ENCODE measurements at regions not wholly inside any gene's neighbourhood (a gene's known extent, or its start where the extent isn't known, plus 50 kb on each side); places are given as distances from the start of the nearest gene placed in this dataset.
"Not testable (repeated sequence)": the region's sequence is repeated elsewhere in the genome, so short reads cannot be mapped to it uniquely, and the experiment has no call there.

DNA sequence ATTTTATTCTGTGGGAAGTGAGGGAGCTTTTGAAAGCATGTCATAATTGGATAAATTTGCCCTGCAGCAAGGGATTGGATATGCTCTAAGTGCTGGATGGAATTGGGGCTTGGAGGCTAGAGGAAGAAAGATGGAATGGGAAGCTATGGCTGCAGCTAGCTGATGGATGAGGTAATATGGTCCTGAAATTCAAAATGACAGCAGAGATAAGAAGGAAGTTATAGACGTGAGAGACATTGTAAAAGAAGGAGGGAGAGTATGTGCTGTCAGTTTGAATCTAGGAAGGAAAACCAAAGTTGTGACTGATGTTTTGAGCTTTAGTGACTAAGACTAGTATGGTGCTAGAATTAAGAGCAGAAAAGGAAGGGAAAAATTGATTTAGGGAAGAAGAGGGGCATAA is 299.9 kb upstream of the SPAG17 start:
- intact Hi-C loops (cut with micrococcal nuclease): no loop called here
- ATAC-seq: no peak

GRCh38 chr1:118483245-118484006 is 298.4 kb upstream of the SPAG17 start:
- intact Hi-C loops (cut with micrococcal nuclease): no loop called here
- no peak for ATAC-seq
- no peak for DNase-seq

More for the DNA sequence above, 299.9 kb upstream of the SPAG17 start:
- no peak for DNase-seq

DNA sequence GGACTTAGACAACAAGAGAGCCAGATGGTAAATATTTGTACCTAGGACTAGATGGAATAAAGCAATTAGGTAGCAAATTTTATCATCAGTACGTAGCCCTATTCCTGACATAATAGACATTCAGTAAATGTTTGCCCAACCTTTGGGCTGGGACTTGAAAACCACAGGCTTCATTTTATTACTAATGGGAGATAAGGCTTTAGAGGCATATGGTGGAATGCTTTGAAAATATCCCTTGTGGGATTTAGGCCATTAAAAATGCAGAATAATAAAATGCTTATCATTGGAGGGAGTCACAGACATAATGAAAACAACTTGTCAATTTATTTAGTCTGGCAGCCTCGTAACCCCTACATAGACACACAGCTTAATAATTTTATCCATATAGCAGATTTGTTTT is 296.1 kb upstream of the SPAG17 start:
- no peak for ATAC-seq
- intact Hi-C loops (cut with micrococcal nuclease): no loop called here
- DNase-seq: no peak

DNA sequence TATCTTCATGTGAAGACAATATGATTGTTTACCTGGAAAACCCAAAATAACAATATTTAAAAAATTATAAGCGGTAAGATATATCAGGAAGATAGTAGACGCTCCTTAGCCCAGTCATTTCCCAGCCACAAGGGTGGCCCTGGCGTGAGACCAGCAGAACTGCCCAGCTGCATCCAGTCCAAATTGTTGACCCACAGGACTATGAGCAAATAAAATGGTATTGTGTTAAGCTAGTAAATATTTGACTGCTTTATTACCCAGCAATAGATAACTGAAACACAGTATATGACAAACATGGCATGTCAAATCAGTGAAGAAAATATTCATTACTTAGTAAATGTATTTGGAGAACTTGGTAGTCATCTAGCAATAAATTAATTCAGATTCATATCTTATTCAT is 294.3 kb upstream of the SPAG17 start:
- ATAC-seq: no peak
- intact Hi-C loops (cut with micrococcal nuclease): no loop called here
- no peak for DNase-seq

GRCh38 chr1:118473825-118474224 is 288.8 kb upstream of the SPAG17 start:
- intact Hi-C loops (cut with micrococcal nuclease): no loop called here
- DNase-seq (no peak), ATAC-seq (no peak)

DNA sequence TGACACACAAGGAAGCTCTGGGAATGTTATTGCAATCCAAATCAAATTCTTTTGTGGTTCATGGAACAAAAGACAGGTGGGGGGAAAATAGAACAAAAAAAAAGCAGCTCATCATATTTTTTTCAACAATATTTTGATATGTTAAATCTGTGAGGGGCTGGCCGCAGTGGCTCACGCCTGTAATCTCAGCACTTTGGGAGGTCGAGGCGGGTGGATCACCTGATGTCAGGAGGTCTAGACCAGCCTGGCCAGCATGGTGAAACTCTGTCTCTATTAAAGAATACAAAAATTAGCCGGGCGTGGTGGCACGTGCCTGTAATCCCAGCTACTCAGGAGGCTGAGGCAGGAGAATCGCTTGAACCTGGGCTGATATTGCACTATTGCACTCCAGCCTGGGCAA is 279.4 kb upstream of the SPAG17 start:
- DNase-seq; ATAC-seq; intact Hi-C loops (cut with micrococcal nuclease): not testable (repeated sequence)

GRCh38 chr1:118461154-118461553 is 276.1 kb upstream of the SPAG17 start:
- no peak for ATAC-seq
- intact Hi-C loops (cut with micrococcal nuclease): no loop called here

DNA sequence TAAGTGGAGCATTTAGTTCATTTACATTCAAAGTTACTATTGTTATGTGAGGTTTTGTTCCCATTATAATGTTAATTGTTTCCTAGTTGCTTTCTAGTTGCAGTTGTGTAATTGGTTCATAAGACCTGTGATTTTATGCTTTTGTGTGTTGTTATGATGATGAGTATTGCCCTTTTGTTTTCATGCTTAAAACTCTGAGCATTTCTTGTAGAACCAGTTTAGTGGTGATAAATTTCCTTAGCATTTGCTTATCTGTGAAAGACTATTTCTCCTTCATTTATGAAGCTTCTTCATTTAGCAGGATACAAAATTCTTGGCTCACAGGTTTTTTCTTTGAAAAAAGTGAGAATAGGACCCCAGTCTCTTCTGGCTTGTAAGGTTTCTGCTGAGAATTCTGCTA is 274.8 kb upstream of the SPAG17 start:
- ATAC-seq: no peak
- intact Hi-C loops (cut with micrococcal nuclease): no loop called here

More at GRCh38 chr1:118461154-118461553, 276.1 kb upstream of the SPAG17 start:
- no peak for DNase-seq

GRCh38 chr1:118453856-118454255 is 268.8 kb upstream of the SPAG17 start:
- intact Hi-C loops (cut with micrococcal nuclease); ATAC-seq; DNase-seq: not testable (repeated sequence)

More for the DNA sequence above, 274.8 kb upstream of the SPAG17 start:
- DNase-seq: no peak

- ATAC-seq: no peak
- DNase-seq: no peak
- intact Hi-C loops (cut with micrococcal nuclease): no loop called here
Measured at GRCh38 chr1:118445156-118445555, 260.1 kb upstream of the SPAG17 start.

DNA sequence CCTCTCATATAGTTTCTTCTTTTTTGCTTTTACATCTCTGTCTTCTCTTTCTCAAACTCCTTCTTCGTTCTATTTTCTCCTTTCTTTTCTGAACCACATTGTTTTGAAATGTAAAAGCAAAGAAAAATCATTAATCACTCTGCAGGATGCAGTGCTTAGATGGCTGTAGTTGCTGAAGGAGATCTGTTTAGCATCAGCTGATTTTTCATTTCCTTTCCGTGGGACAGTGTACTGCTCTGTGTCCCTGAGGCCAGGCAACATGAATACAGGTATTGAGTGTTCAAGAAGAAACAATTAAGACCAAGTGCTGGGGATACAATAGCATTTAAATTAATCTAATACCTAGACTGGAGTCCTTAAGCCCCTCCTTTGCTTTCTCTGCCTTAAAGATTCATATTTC is 257.2 kb upstream of the SPAG17 start:
- DNase-seq (no peak), ATAC-seq (no peak)
- intact Hi-C loops (cut with micrococcal nuclease): no loop called here

- DNase-seq (no peak), ATAC-seq (no peak)
- intact Hi-C loops (cut with micrococcal nuclease): no loop called here
Measured at GRCh38 chr1:118437664-118438063, 252.6 kb upstream of the SPAG17 start.

DNA sequence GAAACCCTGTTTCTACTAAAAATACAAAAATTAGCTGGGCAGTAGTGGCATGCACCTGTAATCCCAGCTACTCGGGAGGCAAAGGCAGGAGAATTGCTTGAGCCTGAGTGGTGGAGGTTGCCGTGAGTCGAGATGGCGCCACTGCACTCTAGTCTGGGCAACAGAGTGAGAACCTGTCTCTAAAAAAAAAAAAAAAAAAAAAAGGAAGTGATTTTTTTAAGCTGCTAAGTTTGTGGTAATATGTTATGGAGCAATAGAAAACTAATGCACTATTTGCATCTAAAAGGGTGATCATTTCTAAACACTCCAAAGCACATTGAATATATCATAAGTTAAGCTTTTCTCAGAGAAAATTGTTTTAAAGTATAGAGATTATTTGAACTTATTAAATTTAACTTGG is 244.8 kb upstream of the SPAG17 start:
- no peak for ATAC-seq
- intact Hi-C loops (cut with micrococcal nuclease): no loop called here

GRCh38 chr1:118421868-118422350 is 236.9 kb upstream of the SPAG17 start:
- ATAC-seq (no peak), DNase-seq (no peak)
- intact Hi-C loops (cut with micrococcal nuclease): no loop called here

More for the DNA sequence above, 244.8 kb upstream of the SPAG17 start:
- no peak for DNase-seq

GRCh38 chr1:118404024-118404423 is 219.0 kb upstream of the SPAG17 start:
- intact Hi-C loops (cut with micrococcal nuclease): no loop called here
- DNase-seq: no peak
- ATAC-seq: no peak

- intact Hi-C loops (cut with micrococcal nuclease): no loop called here
- DNase-seq (no peak), ATAC-seq (no peak)
Measured at GRCh38 chr1:118397496-118397859, 212.4 kb upstream of the SPAG17 start.

GRCh38 chr1:118396829-118397495 is 211.9 kb upstream of the SPAG17 start:
- ATAC-seq (peak; percentile 38), DNase-seq (no peak)

DNA sequence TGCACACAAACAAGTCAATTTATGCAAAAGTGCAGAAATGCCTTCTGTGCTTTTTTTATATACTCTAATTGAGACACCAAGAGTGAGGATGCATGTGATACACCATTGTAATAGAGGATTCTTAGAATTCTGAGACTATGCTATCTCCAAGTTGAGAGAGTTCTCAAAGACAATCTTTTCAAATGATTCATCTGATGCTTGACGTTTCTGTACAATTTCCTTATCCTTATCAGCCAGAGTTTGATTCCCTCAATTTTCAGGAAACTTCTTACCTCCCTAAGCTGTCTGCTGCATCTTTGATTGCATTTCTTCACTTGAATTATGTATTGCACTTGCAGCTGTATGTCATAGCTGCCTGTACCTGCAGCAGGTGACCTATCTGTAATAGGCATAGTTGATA is 211.3 kb upstream of the SPAG17 start:
- DNase-seq (no peak), ATAC-seq (no peak)
- intact Hi-C loops (cut with micrococcal nuclease): no loop called here

More at GRCh38 chr1:118396829-118397495, 211.9 kb upstream of the SPAG17 start:
- intact Hi-C loops (cut with micrococcal nuclease): no loop called here

DNA sequence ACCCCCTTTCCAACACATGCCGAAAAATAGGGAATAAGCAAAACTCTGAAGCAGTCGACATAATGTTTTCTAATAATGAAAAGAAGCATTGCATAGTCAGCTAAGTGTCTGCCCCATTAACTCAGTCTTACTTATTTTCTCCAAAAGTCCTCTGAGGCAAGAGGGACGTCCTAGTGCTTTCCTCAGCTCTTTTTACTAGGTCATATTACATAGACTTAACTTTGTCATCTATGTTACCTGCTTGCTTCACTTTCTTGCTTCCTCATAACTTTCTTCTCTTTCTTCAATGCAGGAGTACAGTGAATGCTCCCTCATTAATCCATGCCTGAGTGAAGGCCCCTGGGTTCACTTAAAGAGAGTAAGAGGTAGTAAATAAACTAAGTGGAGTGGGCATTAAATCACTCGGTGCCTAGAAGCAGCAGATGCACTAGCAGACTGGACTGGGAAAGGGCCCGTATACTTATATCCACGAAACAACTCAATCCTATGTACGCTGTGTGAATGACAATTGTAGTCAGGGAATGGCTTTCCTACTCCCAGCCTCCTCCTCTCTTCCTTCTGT is 210.5 kb upstream of the SPAG17 start:
- intact Hi-C loops (cut with micrococcal nuclease): no loop called here
- no peak for DNase-seq
- ATAC-seq: no peak

DNA sequence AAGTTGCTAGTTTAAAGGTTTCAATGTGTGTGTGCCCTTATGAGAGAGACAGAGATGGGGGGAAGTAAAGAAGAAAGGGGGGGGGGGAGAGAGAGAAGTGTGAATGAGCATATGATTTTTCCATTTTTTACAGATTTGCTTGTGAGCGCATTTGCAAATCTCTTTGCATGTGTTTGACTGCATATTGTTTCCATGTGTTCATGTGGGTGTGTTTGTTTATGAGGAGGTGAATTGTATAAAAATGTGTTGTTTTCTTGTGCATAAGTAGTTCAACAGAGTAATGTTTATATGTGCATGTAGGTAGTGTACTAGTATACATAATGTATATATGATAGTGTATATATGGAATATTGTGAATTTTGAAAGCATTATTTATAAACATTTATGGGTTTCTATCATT is 205.9 kb upstream of the SPAG17 start:
- ATAC-seq (no peak), DNase-seq (no peak)
- intact Hi-C loops (cut with micrococcal nuclease): no loop called here
